ENCODE measurements at regions not wholly inside any gene's neighbourhood (a gene's known extent, or its start where the extent isn't known, plus 50 kb on each side); places are given as distances from the start of the nearest gene placed in this dataset.
A peak's percentile ranks its signal among the peaks of the same experiment; 100 is the strongest.

DNA sequence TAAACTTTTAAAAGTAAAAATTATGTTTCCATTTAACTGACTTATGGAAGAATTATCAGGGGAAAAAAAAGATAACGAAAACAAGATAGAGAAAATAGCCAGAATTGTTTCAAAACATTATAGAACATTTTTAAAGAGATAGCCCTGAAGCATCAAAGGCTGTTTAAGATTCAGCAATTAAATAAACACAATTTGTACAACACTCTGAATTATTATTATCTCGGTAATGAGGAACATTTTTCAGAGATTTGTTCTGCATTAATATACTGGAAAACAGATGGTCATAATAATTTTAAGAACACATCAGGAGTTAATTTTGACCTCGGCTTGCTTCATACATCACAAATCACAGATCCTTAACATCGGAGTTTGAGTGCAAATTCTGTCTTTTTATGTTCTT, 643.8 kb downstream of the SORCS1 start:
- no peak for TF ChIP-seq CTCF (IDR thresholded peaks at IDR 0.05; ENCODE audit: low read length, missing control alignments)
- no peak overlapping the region for H3K4me3 ChIP-seq (replicated peaks; ENCODE audit: low read depth, low read length)
- no peak for DNase-seq (ENCODE audit: low read depth)

DNA sequence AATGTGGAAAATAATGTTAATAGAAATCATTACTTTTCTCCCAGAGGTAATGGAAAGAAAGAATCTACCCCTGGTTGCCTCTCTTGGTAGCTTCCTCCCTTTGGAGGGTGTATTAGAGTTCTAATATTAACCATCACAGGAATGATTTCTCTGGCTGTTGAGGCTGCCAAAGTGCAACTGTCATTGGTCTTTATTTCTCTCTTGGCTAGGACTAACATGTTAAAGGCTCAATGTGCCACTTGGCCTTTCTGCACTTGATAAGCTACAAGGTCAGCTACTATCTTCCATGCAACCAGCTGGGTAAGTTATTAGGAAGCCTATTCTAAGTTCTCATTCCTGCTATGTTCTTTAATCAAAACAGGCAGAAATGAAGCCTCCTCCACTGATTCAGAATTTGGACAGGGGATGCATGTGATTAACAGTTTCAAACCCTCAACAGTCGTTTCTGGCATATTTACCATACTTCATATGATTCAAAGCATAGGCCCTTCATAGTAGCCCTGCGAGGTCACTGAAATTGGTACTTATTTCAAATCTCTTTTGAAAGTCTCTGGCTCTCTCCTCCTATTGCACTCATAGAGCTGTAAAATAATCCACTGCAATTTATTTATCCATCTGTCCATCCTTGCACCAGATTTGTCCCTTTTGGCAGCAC, 645.0 kb downstream of the SORCS1 start:
- TF ChIP-seq CTCF (IDR thresholded peaks at IDR 0.05; ENCODE audit: low read length, missing control alignments), result no peak
- no peak overlapping the region for H3K4me3 ChIP-seq (replicated peaks; ENCODE audit: low read depth, low read length)
- DNase-seq (ENCODE audit: low read depth), result no peak

DNA sequence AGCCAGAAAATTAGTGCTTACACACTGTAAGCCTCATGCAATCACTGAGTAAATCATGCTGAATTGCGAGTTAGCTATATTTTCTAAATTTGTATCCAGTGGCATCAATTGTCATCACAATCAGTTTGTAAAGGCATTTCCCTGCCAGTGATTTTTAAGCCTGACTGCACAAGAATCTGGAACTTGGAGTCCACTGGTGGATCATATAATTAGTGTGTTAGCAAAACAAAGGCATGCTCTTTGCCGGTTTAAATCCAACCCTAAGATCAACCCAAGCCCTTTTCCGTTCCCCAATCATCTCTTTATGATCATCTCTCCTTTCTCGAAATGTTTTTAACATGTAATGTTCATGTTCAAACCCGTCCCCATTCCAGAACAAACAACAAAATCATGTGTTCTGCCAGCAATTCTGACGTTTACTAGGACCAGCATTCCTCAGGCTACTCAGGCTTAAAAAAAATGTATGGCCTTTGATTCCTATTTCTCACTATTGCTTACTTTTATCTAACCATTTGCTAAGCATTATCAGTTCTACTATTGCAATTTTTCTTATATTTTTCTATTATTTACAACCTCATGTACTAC, 649.2 kb downstream of the SORCS1 start:
- H3K4me3 ChIP-seq (replicated peaks; ENCODE audit: low read depth, low read length), result no peak overlapping the region
- DNase-seq (ENCODE audit: low read depth), result no peak
- TF ChIP-seq CTCF (IDR thresholded peaks at IDR 0.05; ENCODE audit: low read length, missing control alignments), result no peak

DNA sequence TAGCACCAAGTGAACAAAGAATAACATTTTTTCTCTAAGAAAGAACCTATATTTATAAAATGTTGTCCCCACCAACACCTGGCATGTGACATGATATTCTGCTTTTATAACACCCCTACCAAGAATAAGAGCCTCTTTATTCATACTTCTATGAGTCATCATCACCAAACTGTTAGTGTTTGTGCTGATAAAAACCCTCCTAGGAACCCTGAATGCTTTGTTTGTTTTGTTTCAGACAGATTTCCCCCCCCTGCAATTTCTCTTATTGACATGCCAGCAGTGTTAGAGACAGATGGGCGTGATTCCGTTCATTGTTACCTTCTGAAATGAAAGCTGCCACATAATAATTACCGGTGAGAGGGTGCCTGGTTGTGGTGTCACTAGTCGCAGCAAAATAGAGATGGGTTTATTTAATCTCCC, 651.1 kb downstream of the SORCS1 start:
- peak; percentile 45 for DNase-seq (ENCODE audit: low read depth)
- TF ChIP-seq CTCF (IDR thresholded peaks at IDR 0.05; ENCODE audit: low read length, missing control alignments), result no peak
- H3K4me3 ChIP-seq (replicated peaks; ENCODE audit: low read depth, low read length), result no peak overlapping the region

DNA sequence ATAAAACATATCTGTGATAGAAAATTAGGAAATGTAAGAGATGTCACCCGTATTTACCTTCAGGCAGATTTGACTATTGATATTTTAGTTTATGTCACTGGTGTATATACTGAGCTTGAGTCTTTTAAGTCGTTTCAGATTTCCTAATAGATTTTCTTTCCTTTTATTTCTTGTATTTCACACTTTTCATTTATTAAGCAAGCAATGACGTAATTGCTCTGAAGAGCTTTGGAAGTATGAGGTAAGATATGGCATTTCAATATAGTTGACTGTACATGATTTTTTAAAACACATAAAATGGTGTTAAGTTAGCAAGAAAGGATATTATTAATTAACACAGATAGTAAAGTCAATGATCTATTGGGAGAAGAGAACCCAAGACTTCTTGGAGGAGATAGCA, 652.6 kb downstream of the SORCS1 start:
- H3K4me3 ChIP-seq (replicated peaks; ENCODE audit: low read depth, low read length), result no peak overlapping the region
- no peak for TF ChIP-seq CTCF (IDR thresholded peaks at IDR 0.05; ENCODE audit: low read length, missing control alignments)

DNA sequence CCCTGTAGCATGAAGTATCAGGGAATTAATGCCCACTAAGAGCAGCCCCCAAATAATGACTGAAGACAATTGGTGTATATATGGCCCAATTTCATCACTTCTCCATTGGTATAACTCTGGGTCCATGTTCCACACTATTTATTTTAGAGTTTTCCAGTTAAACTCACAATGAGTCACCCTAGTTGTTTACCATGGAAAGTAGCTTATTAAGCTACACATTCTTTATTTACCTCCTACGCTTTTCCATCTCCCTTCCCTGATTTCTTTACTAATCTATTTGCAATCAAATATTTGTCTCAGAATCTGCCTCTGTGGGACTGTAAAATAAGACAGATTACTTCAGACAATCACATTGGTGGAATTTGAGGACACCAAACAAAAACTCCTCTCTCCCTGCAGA, 655.6 kb downstream of the SORCS1 start:
- DNase-seq (ENCODE audit: low read depth), result no peak
- no peak for TF ChIP-seq CTCF (IDR thresholded peaks at IDR 0.05; ENCODE audit: low read length, missing control alignments)
- no peak overlapping the region for H3K4me3 ChIP-seq (replicated peaks; ENCODE audit: low read depth, low read length)

More for the DNA sequence above, 652.6 kb downstream of the SORCS1 start:
- DNase-seq (ENCODE audit: low read depth), result no peak
